B cell (primary cell): ENCODE measurements at regions not wholly inside any gene's neighbourhood (a gene's known extent, or its start where the extent isn't known, plus 50 kb on each side); places are given as distances from the start of the nearest gene placed in this dataset.

ENCODE experiments used
- ATAC-seq: fragments of 200-7000 bp; cut with Tn5 transposase; one replicate; pipeline ENCODE4 v1.10.0; 2021; ENCODE audit warnings: low read depth, mild to moderate bottlenecking, moderate number of reproducible peaks, moderate library complexity
- CTCF ChIA-PET: fragments of 350-600 bp; sonication (Branson Sonifier 250); formaldehyde crosslinking; loops from one replicate; lab custom pipeline; 2021; ENCODE audit warnings: antibody characterized with exemption, inconsistent platforms; lab: Charles Lee
- POLR2A ChIA-PET: fragments of 350-600 bp; sonication (Branson Sonifier 250); formaldehyde crosslinking; loops from one replicate; lab custom pipeline; 2021; ENCODE audit warnings: antibody characterized with exemption; lab: Charles Lee
- DNase-seq: peaks from one replicate; pipeline ENCODE4 v3.0.0; 2013
- H2AFZ ChIP-seq: 2 replicates; pipeline ENCODE4 v1.6.1; 2012; ENCODE audit warnings: mild to moderate bottlenecking, low read depth, low read length; ENCODE audit not compliant: insufficient read depth, poor library complexity, severe bottlenecking
- H3K27ac ChIP-seq, 2 donors: 1 replicate in 1 of 2; 2 replicates in 1 of 2; pipeline ENCODE4 v1.5.1; 2012 to 2013; ENCODE audit warnings: low read length in 2 of 2, mild to moderate bottlenecking in 2 of 2, moderate library complexity in 1 of 2
- H3K27me3 ChIP-seq, 4 experiments: fragments of 200-600 bp in 1 of 4; sonication (generic) in 1 of 4; replicated peaks in 1 of 4; 1 replicate in 2 of 4; 2 replicates in 2 of 4; pipeline versions ENCODE4 v1.6.1 to v1.7.0; 2013 to 2016; ENCODE audit warnings: low read length in 3 of 4, mild to moderate bottlenecking in 2 of 4, mixed read lengths in 1 of 4, moderate library complexity in 1 of 4; ENCODE audit not compliant: insufficient read depth in 4 of 4, control insufficient read depth in 3 of 4; ENCODE audit errors: control extremely low read depth in 1 of 4
- H3K36me3 ChIP-seq, 2 experiments: replicated peaks in 1 of 2; 1 replicate in 1 of 2; 2 replicates in 1 of 2; pipeline versions ENCODE4 v1.6.1 to v1.7.1; 2013; ENCODE audit warnings: low read length in 1 of 2; ENCODE audit not compliant: insufficient read depth in 2 of 2, control insufficient read depth in 1 of 2; ENCODE audit errors: control extremely low read depth in 1 of 2, extremely low read depth in 1 of 2
- H3K4me1 ChIP-seq, 2 donors: fragments of 200-600 bp in 1 of 2; sonication (generic) in 1 of 2; 1 replicate in 1 of 2; 2 replicates in 1 of 2; pipeline versions ENCODE4 v1.5.1 to v1.6.1; 2013 to 2017; ENCODE audit warnings: low read length in 2 of 2; ENCODE audit not compliant: control insufficient read depth in 2 of 2, insufficient read depth in 2 of 2
- H3K4me2 ChIP-seq: replicated peaks from 2 replicates; pipeline ENCODE3; 2012; ENCODE audit warnings: mild to moderate bottlenecking, low read depth, low read length; ENCODE audit not compliant: poor library complexity, severe bottlenecking
- H3K4me3 ChIP-seq, 5 experiments: fragments of 200-600 bp in 1 of 5; sonication (generic) in 1 of 5; 1 replicate in 3 of 5; 2 replicates in 2 of 5; pipeline versions ENCODE4 v1.5.1 to v1.7.0; 2011 to 2016; ENCODE audit warnings: low read length in 4 of 5, mild to moderate bottlenecking in 4 of 5, low read depth in 2 of 5, control low read depth in 1 of 5, moderate library complexity in 1 of 5; ENCODE audit not compliant: insufficient read depth in 1 of 5; ENCODE audit errors: control extremely low read depth in 1 of 5, extremely low read depth in 1 of 5
- H3K79me2 ChIP-seq: fragments of 200-600 bp; sonication (generic); one replicate; pipeline ENCODE4 v1.6.0; 2016; ENCODE audit warnings: low read length; ENCODE audit not compliant: control insufficient read depth, insufficient read depth
- H3K9ac ChIP-seq: fragments of 200-600 bp; sonication (generic); 2 replicates; pipeline ENCODE4 v1.6.1; 2017; ENCODE audit warnings: mild to moderate bottlenecking, low read length, moderate library complexity
- H3K9me3 ChIP-seq, 3 donors: one replicate each; pipeline versions ENCODE4 v1.6.1 to v1.7.1; 2013; ENCODE audit warnings: low read length in 2 of 3; ENCODE audit not compliant: control insufficient read depth in 2 of 3, insufficient read depth in 1 of 3; ENCODE audit errors: control extremely low read depth in 1 of 3
- H4K20me1 ChIP-seq: 2 replicates; pipeline ENCODE4 v1.6.0; 2012; ENCODE audit warnings: mild to moderate bottlenecking, low read length; ENCODE audit not compliant: insufficient read depth, control insufficient read depth, poor library complexity, severe bottlenecking
- H3K27ac Mint-ChIP-seq: one replicate; pipeline ENCODE4 v1.8.0; 2021; ENCODE audit warnings: mixed read lengths
- H3K27me3 Mint-ChIP-seq: one replicate; pipeline ENCODE4 v1.8.0; 2021; ENCODE audit warnings: mixed read lengths
- H3K4me1 Mint-ChIP-seq: one replicate; pipeline ENCODE4 v1.8.0; 2021; ENCODE audit warnings: mixed read lengths
- H3K4me3 Mint-ChIP-seq: one replicate; pipeline ENCODE4 v1.8.0; 2021; ENCODE audit warnings: mixed read lengths
- H3K9me3 Mint-ChIP-seq: one replicate; pipeline ENCODE4 v1.8.0; 2022; ENCODE audit warnings: mixed read lengths; ENCODE audit not compliant: insufficient read depth
- EZH2 ChIP-seq: IDR thresholded peaks from 2 replicates; pipeline ENCODE4 v1.6.1; 2012; ENCODE audit warnings: borderline replicate concordance, low read depth, mild to moderate bottlenecking, moderate library complexity, low read length; ENCODE audit not compliant: insufficient read depth, poor library complexity, severe bottlenecking
- WGBS: methylation state at CpG from one replicate; pipeline ENCODE4 v1.1.5; 2013; ENCODE audit warnings: missing lambda C conversion rate; ENCODE audit not compliant: insufficient coverage; 5-methylcytosine and 5-hydroxymethylcytosine counted together
- intact Hi-C: fragments of 100-400 bp; cut with micrococcal nuclease; formaldehyde crosslinking; loops from one replicate; pipeline ENCODE4 v1.10.0; 2022
- TF ChIP-seq, protein P1 (sequence below): fragments of 200-600 bp; IDR thresholded peaks from one replicate; pipeline ENCODE4 v1.8.0; 2022; ENCODE audit warnings: antibody characterized with exemption, mild to moderate bottlenecking

DNA sequence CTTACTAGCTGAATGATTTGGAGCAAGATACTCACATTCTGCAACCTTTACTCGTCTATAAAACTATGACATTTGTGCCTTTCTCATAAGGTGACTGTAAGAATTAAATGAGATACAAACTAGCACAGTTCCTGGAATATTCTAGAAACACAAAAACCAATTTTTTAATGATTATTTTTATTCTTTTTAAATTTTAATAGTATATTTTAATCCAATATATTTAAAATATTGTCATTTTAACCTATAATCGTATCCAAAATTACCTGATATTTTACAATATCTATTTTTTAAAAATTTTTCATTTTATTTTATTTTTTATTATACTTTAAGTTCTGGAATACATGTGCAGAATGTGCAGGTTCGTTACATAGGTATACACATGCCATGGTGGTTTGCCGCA, 238.1 kb downstream of the OLFM4 start:
- Histone ChIP-seq H3K4me1 (no peaks in the 10 kb centered on the region), H3K4me2 (no peak overlapping the region), H3K36me3 (no peaks in the 10 kb centered on the region), H3K4me3 (no peak overlapping the region), H2AFZ (no peak overlapping the region), H4K20me1 (no peaks in the 10 kb centered on the region), H3K9me3 (no peaks in the 10 kb centered on the region), H3K79me2 (no peaks in the 10 kb centered on the region), H3K27ac (no peak overlapping the region), H3K27me3 (no peaks in the 10 kb centered on the region), H3K9ac (no peak overlapping the region)
- Mint-ChIP-seq H3K9me3 (no peaks in the 10 kb centered on the region), H3K27ac (no peak overlapping the region), H3K4me3 (no peak overlapping the region), H3K27me3 (no peaks in the 10 kb centered on the region), H3K4me1 (no peaks in the 10 kb centered on the region)
- intact Hi-C loops = no loop called here
- WGBS = 100% methylated on average over 1 of the region's 4 CpGs
- POLR2A ChIA-PET = no interaction called here
- DNase-seq (no peak), ATAC-seq (no peak)
- no peak for TF ChIP-seq EZH2
- TF ChIP-seq, protein P1, sequence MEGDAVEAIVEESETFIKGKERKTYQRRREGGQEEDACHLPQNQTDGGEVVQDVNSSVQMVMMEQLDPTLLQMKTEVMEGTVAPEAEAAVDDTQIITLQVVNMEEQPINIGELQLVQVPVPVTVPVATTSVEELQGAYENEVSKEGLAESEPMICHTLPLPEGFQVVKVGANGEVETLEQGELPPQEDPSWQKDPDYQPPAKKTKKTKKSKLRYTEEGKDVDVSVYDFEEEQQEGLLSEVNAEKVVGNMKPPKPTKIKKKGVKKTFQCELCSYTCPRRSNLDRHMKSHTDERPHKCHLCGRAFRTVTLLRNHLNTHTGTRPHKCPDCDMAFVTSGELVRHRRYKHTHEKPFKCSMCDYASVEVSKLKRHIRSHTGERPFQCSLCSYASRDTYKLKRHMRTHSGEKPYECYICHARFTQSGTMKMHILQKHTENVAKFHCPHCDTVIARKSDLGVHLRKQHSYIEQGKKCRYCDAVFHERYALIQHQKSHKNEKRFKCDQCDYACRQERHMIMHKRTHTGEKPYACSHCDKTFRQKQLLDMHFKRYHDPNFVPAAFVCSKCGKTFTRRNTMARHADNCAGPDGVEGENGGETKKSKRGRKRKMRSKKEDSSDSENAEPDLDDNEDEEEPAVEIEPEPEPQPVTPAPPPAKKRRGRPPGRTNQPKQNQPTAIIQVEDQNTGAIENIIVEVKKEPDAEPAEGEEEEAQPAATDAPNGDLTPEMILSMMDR = no peak
- CTCF ChIA-PET = interaction anchor here (1.5 kb wide), 1 partner anchor 16 kb away, joined by 4 read pairs; no protein-coding TSS in a partner anchor

DNA sequence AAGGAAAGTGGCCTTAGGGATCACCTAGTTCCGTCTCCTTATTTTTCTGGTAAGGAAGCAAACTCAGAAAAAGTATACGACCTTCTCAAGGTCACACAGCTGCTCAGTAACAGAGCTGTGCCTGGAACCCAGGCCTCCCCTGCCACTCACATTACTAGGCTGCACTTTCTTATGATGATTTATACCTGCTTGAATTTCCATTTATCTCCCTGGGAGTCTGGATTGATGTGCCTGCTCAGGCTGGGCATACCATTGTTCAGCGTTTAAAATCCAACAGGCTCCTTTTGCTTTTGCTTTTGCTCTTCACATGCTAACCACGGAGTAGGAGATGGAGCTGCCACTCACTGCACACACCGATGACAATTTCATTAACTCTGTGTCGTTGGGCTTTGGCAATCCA, 241.0 kb downstream of the OLFM4 start:
- H3K4me1 Mint-ChIP-seq = no peaks in the 10 kb centered on the region
- ATAC-seq = no peak
- Histone ChIP-seq H3K27me3 (no peaks in the 10 kb centered on the region), H3K4me3 (no peak overlapping the region), H4K20me1 (no peaks in the 10 kb centered on the region), H3K9me3 (no peaks in the 10 kb centered on the region), H3K4me1 (no peaks in the 10 kb centered on the region), H3K4me2 (no peak overlapping the region), H2AFZ (no peak overlapping the region), H3K36me3 (no peaks in the 10 kb centered on the region), H3K79me2 (no peaks in the 10 kb centered on the region), H3K27ac (no peak overlapping the region), H3K9ac (no peak overlapping the region)
- 83% methylated on average over 5 of the region's 6 CpGs for WGBS
- no peak overlapping the region for H3K4me3 Mint-ChIP-seq
- no peak overlapping the region for H3K27ac Mint-ChIP-seq
- H3K27me3 Mint-ChIP-seq = no peaks in the 10 kb centered on the region
- no peak for DNase-seq
- no peaks in the 10 kb centered on the region for H3K9me3 Mint-ChIP-seq
- ChIA-PET CTCF (no interaction called here), POLR2A (no interaction called here)
- intact Hi-C loops = no loop called here
- TF ChIP-seq, protein P1 = no peak
- TF ChIP-seq EZH2 = no peak
